Smooth muscle cell (in vitro differentiated cells): ENCODE measurements at regions not wholly inside any gene's neighbourhood (a gene's known extent, or its start where the extent isn't known, plus 50 kb on each side); places are given as distances from the start of the nearest gene placed in this dataset.

Experiments
- DNase-seq: peaks from one replicate; lab custom pipeline; 2025; ENCODE audit not compliant: unreplicated experiment; lab: John Stamatoyannopoulos, UW
- H2AFZ ChIP-seq: fragments of 200-600 bp; sonication (generic); 2 replicates; pipeline ENCODE4 v1.6.0; 2016; ENCODE audit warnings: antibody characterized with exemption, low read depth, mild to moderate bottlenecking
- H3F3A ChIP-seq: fragments of 200-600 bp; sonication (generic); 2 replicates; pipeline ENCODE4 v1.6.0; 2017; ENCODE audit warnings: antibody characterized with exemption, low read depth
- H3K27ac ChIP-seq: fragments of 200-600 bp; sonication (generic); 2 replicates; pipeline ENCODE4 v1.5.1; 2016; ENCODE audit warnings: low read depth, mild to moderate bottlenecking
- H3K27me3 ChIP-seq: fragments of 200-600 bp; sonication (generic); 2 replicates; pipeline ENCODE4 v1.6.1; 2016; ENCODE audit warnings: low read depth, mild to moderate bottlenecking
- H3K36me3 ChIP-seq: fragments of 200-600 bp; sonication (generic); 2 replicates; pipeline ENCODE4 v1.5.1; 2016; ENCODE audit warnings: low read depth
- H3K4me1 ChIP-seq: fragments of 200-600 bp; sonication (generic); 2 replicates; pipeline ENCODE4 v1.5.1; 2016; ENCODE audit warnings: low read depth
- H3K4me2 ChIP-seq: fragments of 200-600 bp; sonication (generic); 2 replicates; pipeline ENCODE4 v1.6.0; 2016; ENCODE audit warnings: mild to moderate bottlenecking
- H3K4me3 ChIP-seq: fragments of 200-600 bp; sonication (generic); 2 replicates; pipeline ENCODE4 v1.5.1; 2016; ENCODE audit warnings: mild to moderate bottlenecking
- H3K79me2 ChIP-seq: fragments of 200-600 bp; sonication (generic); 2 replicates; pipeline ENCODE4 v1.6.0; 2016; ENCODE audit warnings: low read depth, mild to moderate bottlenecking
- H3K9ac ChIP-seq: fragments of 200-600 bp; sonication (generic); 2 replicates; pipeline ENCODE4 v1.6.0; 2016; ENCODE audit warnings: low read depth
- H3K9me3 ChIP-seq: fragments of 200-600 bp; sonication (generic); replicated peaks from 2 replicates; pipeline ENCODE4 v1.5.1; 2016; ENCODE audit warnings: low read depth
- H4K20me1 ChIP-seq: fragments of 200-600 bp; sonication (generic); 2 replicates; pipeline ENCODE4 v1.6.0; 2016; ENCODE audit warnings: low read depth
- WGBS: methylation state at CpG from one replicate; pipeline ENCODE4 v1.1.7; 2016; ENCODE audit warnings: low lambda C conversion rate; 5-methylcytosine and 5-hydroxymethylcytosine counted together
- TF ChIP-seq, protein P1 (sequence below): fragments of 200-600 bp; sonication (generic); IDR thresholded peaks from 2 replicates; pipeline ENCODE4 v1.5.1; 2017; ENCODE audit warnings: borderline replicate concordance, mild to moderate bottlenecking, antibody characterized with exemption; ENCODE audit not compliant: insufficient read depth, poor library complexity, severe bottlenecking

GRCh38 chr18:22542406-22542835 lies 124.7 kb upstream of the CTAGE1 start:
- peak overlapping the region; percentile 38 for H3K4me2 ChIP-seq

DNA sequence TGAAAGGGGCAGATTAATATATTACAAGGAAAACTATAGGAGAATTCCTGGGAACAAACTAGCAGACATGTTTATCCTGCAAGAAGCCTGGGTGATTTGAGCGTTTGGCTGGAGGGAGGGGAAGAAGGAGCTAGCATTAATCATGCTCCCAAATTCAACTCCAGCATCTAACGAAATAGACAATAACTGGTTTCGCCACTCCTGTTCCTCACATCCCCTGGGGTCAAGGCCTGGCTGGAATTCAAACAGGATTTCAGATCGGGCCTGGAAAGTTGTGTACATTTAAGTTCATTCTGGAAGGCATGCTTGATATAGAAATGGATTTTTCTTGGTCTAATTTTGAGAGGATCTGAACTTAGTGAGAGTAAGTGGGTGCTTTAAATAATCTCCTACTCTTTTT lies 126.1 kb upstream of the CTAGE1 start:
- TF ChIP-seq, protein P1, sequence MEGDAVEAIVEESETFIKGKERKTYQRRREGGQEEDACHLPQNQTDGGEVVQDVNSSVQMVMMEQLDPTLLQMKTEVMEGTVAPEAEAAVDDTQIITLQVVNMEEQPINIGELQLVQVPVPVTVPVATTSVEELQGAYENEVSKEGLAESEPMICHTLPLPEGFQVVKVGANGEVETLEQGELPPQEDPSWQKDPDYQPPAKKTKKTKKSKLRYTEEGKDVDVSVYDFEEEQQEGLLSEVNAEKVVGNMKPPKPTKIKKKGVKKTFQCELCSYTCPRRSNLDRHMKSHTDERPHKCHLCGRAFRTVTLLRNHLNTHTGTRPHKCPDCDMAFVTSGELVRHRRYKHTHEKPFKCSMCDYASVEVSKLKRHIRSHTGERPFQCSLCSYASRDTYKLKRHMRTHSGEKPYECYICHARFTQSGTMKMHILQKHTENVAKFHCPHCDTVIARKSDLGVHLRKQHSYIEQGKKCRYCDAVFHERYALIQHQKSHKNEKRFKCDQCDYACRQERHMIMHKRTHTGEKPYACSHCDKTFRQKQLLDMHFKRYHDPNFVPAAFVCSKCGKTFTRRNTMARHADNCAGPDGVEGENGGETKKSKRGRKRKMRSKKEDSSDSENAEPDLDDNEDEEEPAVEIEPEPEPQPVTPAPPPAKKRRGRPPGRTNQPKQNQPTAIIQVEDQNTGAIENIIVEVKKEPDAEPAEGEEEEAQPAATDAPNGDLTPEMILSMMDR = no peak
- DNase-seq = no peak
- H4K20me1 ChIP-seq = no peaks in the 10 kb centered on the region
- no peaks in the 10 kb centered on the region for H3K36me3 ChIP-seq
- WGBS = 77% methylated on average over 4 of the region's 4 CpGs
- H3K79me2 ChIP-seq = no peaks in the 10 kb centered on the region
- H3K27me3 ChIP-seq = no peaks in the 10 kb centered on the region
- peaks cover 4% of the 10 kb centered on the region for H3K4me1 ChIP-seq
- H3F3A ChIP-seq = no peaks in the 10 kb centered on the region
- no peak overlapping the region for H3K4me3 ChIP-seq
- no peak overlapping the region for H3K27ac ChIP-seq
- no peak overlapping the region for H2AFZ ChIP-seq
- H3K9ac ChIP-seq = no peak overlapping the region
- H3K9me3 ChIP-seq = no peaks in the 10 kb centered on the region
- H3K4me2 ChIP-seq = no peak overlapping the region

More at GRCh38 chr18:22542406-22542835, 124.7 kb upstream of the CTAGE1 start:
- no peak for DNase-seq
- H3K79me2 ChIP-seq = no peaks in the 10 kb centered on the region
- H3K9me3 ChIP-seq = no peaks in the 10 kb centered on the region
- no peaks in the 10 kb centered on the region for H3F3A ChIP-seq
- no peaks in the 10 kb centered on the region for H3K27me3 ChIP-seq
- H3K4me1 ChIP-seq = peaks cover 4% of the 10 kb centered on the region
- 41% methylated on average over 4 of the region's 4 CpGs for WGBS
- no peaks in the 10 kb centered on the region for H3K36me3 ChIP-seq
- TF ChIP-seq, protein P1 = no peak
- H3K9ac ChIP-seq = no peak overlapping the region
- H4K20me1 ChIP-seq = no peaks in the 10 kb centered on the region
- H3K27ac ChIP-seq = no peak overlapping the region
- no peak overlapping the region for H3K4me3 ChIP-seq
- no peak overlapping the region for H2AFZ ChIP-seq

- 99% methylated on average over 4 of the region's 4 CpGs for WGBS
- Histone ChIP-seq H4K20me1 (no peaks in the 10 kb centered on the region), H3K9me3 (no peaks in the 10 kb centered on the region), H3K4me3 (no peak overlapping the region), H3K9ac (no peak overlapping the region), H3K27me3 (no peaks in the 10 kb centered on the region), H3K79me2 (no peaks in the 10 kb centered on the region), H3K27ac (no peak overlapping the region), H3K36me3 (no peaks in the 10 kb centered on the region), H3F3A (no peaks in the 10 kb centered on the region), H2AFZ (no peak overlapping the region), H3K4me2 (no peak overlapping the region), H3K4me1 (peaks cover 4% of the 10 kb centered on the region)
- no peak for DNase-seq
- TF ChIP-seq, protein P1 = no peak
These were observed 126.9 kb upstream of the CTAGE1 start for GRCh38 chr18:22544626-22545025.

- 100% methylated on average over 6 of the region's 6 CpGs for WGBS
- DNase-seq = no peak
These were observed 127.5 kb upstream of the CTAGE1 start for GRCh38 chr18:22545066-22545760.

More at GRCh38 chr18:22545066-22545760, 127.5 kb upstream of the CTAGE1 start:
- H2AFZ ChIP-seq = no peak overlapping the region
- H3K27ac ChIP-seq = no peak overlapping the region
- H3K36me3 ChIP-seq = no peaks in the 10 kb centered on the region
- H4K20me1 ChIP-seq = no peaks in the 10 kb centered on the region
- TF ChIP-seq, protein P1 = no peak
- H3K4me1 ChIP-seq = peaks cover 4% of the 10 kb centered on the region
- no peaks in the 10 kb centered on the region for H3K27me3 ChIP-seq
- H3K4me2 ChIP-seq = no peak overlapping the region
- H3K9me3 ChIP-seq = no peaks in the 10 kb centered on the region
- no peaks in the 10 kb centered on the region for H3K79me2 ChIP-seq
- H3K4me3 ChIP-seq = no peak overlapping the region
- H3F3A ChIP-seq = no peaks in the 10 kb centered on the region
- no peak overlapping the region for H3K9ac ChIP-seq
